ENCODE measurements at regions not wholly inside any gene's neighbourhood (a gene's known extent, or its start where the extent isn't known, plus 50 kb on each side); places are given as distances from the start of the nearest gene placed in this dataset.

DNA sequence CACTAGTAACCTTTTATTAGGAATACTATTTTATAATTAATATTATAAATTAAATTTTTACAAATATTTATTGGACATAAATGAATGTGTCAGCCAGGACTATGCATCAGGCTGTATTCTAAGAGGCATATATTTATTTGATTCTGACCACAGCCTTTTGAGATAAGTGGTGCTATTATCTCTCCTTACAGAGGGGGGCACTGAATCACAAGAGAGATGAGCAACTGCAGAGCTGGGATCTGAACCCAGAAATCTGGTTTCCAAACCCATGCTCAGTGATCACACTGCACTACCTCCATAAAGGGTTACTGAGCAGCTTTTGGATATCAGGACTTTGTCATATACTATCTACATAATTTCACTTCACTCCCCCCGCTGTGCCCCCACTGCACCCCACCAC is 322.0 kb downstream of the TMA16 start:
- no peak overlapping the region for H3K27ac ChIP-seq (ENCODE audit: low read depth in 1 of 2, low read length in 2 of 2)
- 73% methylated on average over 1 of the region's 1 CpG for WGBS
- DNase-seq (ENCODE audit: low spot score), result no peak

More for the DNA sequence above, 322.0 kb downstream of the TMA16 start:
- H3K9me3 ChIP-seq (ENCODE audit: control insufficient read depth in 4 of 4, low read length in 3 of 4), result no peaks in the 10 kb centered on the region
- TF ChIP-seq ATF3 (IDR thresholded peaks at IDR 0.05) (no peak), FOXA1 (IDR thresholded peaks at IDR 0.05) (no peak), YY1 (IDR thresholded peaks at IDR 0.05) (no peak), REST (IDR thresholded peaks at IDR 0.05) (no peak), NR2F2 (IDR thresholded peaks at IDR 0.05) (no peak), CTCF (IDR thresholded peaks at IDR 0.05; ENCODE audit: low read depth, low read length, missing input control) (no peak), TAF1 (conservative IDR thresholded peaks at IDR 0.05) (no peak), HNF4A (conservative IDR thresholded peaks at IDR 0.05) (no peak), HNF4G (IDR thresholded peaks at IDR 0.05) (no peak), FOXA2 (IDR thresholded peaks at IDR 0.05) (no peak), GABPA (IDR thresholded peaks at IDR 0.05 in 1 of 2, conservative IDR thresholded peaks at IDR 0.05 in 1 of 2) (no peak), MAX (IDR thresholded peaks at IDR 0.05) (no peak), EGR1 (IDR thresholded peaks at IDR 0.05; ENCODE audit: low read depth in 2 of 2) (no peak), SP1 (IDR thresholded peaks at IDR 0.05) (no peak), RAD21 (IDR thresholded peaks at IDR 0.05) (no peak), RXRA (IDR thresholded peaks at IDR 0.05) (no peak)
- TF ChIP-seq, protein P1, sequence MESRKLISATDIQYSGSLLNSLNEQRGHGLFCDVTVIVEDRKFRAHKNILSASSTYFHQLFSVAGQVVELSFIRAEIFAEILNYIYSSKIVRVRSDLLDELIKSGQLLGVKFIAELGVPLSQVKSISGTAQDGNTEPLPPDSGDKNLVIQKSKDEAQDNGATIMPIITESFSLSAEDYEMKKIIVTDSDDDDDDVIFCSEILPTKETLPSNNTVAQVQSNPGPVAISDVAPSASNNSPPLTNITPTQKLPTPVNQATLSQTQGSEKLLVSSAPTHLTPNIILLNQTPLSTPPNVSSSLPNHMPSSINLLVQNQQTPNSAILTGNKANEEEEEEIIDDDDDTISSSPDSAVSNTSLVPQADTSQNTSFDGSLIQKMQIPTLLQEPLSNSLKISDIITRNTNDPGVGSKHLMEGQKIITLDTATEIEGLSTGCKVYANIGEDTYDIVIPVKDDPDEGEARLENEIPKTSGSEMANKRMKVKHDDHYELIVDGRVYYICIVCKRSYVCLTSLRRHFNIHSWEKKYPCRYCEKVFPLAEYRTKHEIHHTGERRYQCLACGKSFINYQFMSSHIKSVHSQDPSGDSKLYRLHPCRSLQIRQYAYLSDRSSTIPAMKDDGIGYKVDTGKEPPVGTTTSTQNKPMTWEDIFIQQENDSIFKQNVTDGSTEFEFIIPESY (IDR thresholded peaks at IDR 0.05), result no peak
- H3K4me1 ChIP-seq (ENCODE audit: control insufficient read depth in 4 of 4, insufficient read depth in 4 of 4, low read length in 3 of 4), result no peaks in the 10 kb centered on the region
- H3K36me3 ChIP-seq (ENCODE audit: control insufficient read depth in 4 of 4, insufficient read depth in 3 of 4, low read depth in 1 of 4, low read length in 3 of 4), result no peaks in the 10 kb centered on the region
- H3K27me3 ChIP-seq (ENCODE audit: control insufficient read depth in 4 of 4, insufficient read depth in 4 of 4, low read length in 3 of 4), result no peaks in the 10 kb centered on the region
- H3K4me3 ChIP-seq (ENCODE audit: low read depth in 1 of 3, low read length in 3 of 3), result no peak overlapping the region
- no peak overlapping the region for H3K9ac ChIP-seq (ENCODE audit: low read depth in 1 of 2, low read length in 2 of 2)

Measured in liver (tissue), 8 donors.